Femur (tissue), 1 donor: ENCODE measurements at regions not wholly inside any gene's neighbourhood (a gene's known extent, or its start where the extent isn't known, plus 50 kb on each side); places are given as distances from the start of the nearest gene placed in this dataset.
A peak's percentile ranks its signal among the peaks of the same experiment; 100 is the strongest.

Experiments used
- DNase-seq: peaks from one replicate; pipeline ENCODE4 v3.0.0-alpha.2; 2017

GRCh38 chr12:115694564-115694963, 582.9 kb downstream of the MED13L start:
- DNase-seq: no peak

GRCh38 chr12:115693970-115694369, 583.5 kb downstream of the MED13L start:
- no peak for DNase-seq

- no peak for DNase-seq
Measured at GRCh38 chr12:115691123-115691522, 586.4 kb downstream of the MED13L start.

- DNase-seq: no peak
Measured at GRCh38 chr12:115687094-115687493, 590.4 kb downstream of the MED13L start.

- no peak for DNase-seq
Measured at GRCh38 chr12:115683240-115683780, 594.2 kb downstream of the MED13L start.

- no peak for DNase-seq
Measured at GRCh38 chr12:115680967-115681366, 596.5 kb downstream of the MED13L start.

- no peak for DNase-seq
Measured at GRCh38 chr12:115672506-115673080, 604.9 kb downstream of the MED13L start.

- DNase-seq: no peak
Measured at GRCh38 chr12:115672086-115672485, 605.4 kb downstream of the MED13L start.

GRCh38 chr12:115670869-115671268, 606.6 kb downstream of the MED13L start:
- DNase-seq: no peak

- DNase-seq: no peak
Measured at GRCh38 chr12:115667116-115667515, 610.4 kb downstream of the MED13L start.

- no peak for DNase-seq
Measured at GRCh38 chr12:115666168-115666567, 611.3 kb downstream of the MED13L start.

GRCh38 chr12:115661112-115661511, 616.4 kb downstream of the MED13L start:
- DNase-seq: peak; percentile 43

GRCh38 chr12:115660211-115660805, 617.2 kb downstream of the MED13L start:
- no peak for DNase-seq

GRCh38 chr12:115659422-115659821, 618.1 kb downstream of the MED13L start:
- DNase-seq: no peak

- DNase-seq: no peak
Measured at GRCh38 chr12:115657081-115658013, 620.1 kb downstream of the MED13L start.

- no peak for DNase-seq
Measured at GRCh38 chr12:115650026-115650425, 627.5 kb downstream of the MED13L start.

- DNase-seq: no peak
Measured at GRCh38 chr12:115648463-115648862, 629.0 kb downstream of the MED13L start.

- DNase-seq: no peak
Measured at GRCh38 chr12:115646210-115646609, 631.3 kb downstream of the MED13L start.

GRCh38 chr12:115640929-115641328, 636.6 kb downstream of the MED13L start:
- DNase-seq: no peak

- no peak for DNase-seq
Measured at GRCh38 chr12:115639648-115640012, 637.9 kb downstream of the MED13L start.

- DNase-seq: no peak
Measured at GRCh38 chr12:115638733-115639647, 638.5 kb downstream of the MED13L start.

- no peak for DNase-seq
Measured at GRCh38 chr12:115636546-115636945, 640.9 kb downstream of the MED13L start.

GRCh38 chr12:115632308-115632707, 645.2 kb downstream of the MED13L start:
- DNase-seq: no peak
